LNCAP (cell line): ENCODE measurements at regions not wholly inside any gene's neighbourhood (a gene's known extent, or its start where the extent isn't known, plus 50 kb on each side); places are given as distances from the start of the nearest gene placed in this dataset.
A peak's percentile ranks its signal among the peaks of the same experiment; 100 is the strongest.

Experiments
- CTCF ChIP-seq: fragments of 450-650 bp; IDR thresholded peaks from 2 replicates; pipeline ENCODE4 v1.5.1; 2017; ENCODE audit warnings: mild to moderate bottlenecking

GRCh38 chr14:106586098-106586704 lies 1059.8 kb downstream of the TMEM121 start:
- peak; percentile 97 for TF ChIP-seq CTCF

DNA sequence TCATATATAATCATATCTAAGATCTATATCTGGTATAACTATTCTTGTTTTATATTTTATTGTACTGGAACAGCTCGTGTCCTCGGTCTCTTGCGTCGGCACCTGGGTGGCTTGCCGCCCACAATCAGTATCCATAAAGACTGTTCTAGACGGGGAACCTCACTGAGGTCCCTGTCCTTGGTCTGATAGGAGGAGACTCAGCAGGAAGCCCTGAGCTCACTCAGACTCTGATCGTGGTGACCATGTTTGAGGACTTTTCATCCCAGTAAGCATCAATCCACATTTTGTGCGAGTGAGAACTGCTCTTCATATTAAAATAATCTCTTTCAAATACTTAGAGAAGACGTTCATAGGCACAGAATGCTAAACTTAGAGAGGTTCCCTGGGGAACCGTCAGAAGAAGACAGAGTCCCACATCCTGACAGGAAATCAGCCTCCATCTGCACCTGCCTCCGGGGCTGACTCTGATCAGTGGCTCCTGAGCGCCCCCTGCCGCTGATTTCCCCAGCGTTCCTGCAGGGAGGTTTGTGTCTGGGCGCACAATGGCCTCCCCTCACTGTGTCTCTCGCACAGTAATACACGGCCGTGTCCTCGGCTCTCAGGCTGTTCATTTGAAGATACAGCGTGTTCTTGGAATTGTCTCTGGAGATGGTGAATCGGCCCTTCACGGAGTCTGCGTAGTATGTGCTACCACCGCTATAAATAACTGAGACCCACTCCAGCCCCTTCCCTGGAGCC lies 1065.9 kb downstream of the TMEM121 start:
- TF ChIP-seq CTCF, result peak; percentile 52

GRCh38 chr14:106599209-106599608 lies 1072.8 kb downstream of the TMEM121 start:
- no peak for TF ChIP-seq CTCF

GRCh38 chr14:106605548-106606448 lies 1079.4 kb downstream of the TMEM121 start:
- TF ChIP-seq CTCF, result peak; percentile 66

DNA sequence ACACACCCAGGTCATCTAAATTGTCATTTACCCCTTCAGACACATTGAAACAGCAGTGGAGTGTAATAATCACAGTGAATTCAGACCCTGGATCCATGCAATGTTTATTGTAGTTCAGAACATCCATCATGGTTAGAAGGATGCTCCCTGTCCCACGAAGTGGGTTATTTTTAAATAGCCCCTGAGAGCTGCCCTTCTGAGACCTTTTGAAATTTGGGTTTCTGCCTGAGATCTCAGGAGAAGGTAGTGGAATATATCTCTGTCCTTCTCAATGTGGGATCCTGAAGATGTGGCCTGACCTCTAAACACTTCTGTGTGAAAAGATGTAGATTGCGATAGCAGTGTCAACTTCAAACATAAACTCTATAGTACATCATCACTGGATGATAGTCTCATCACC lies 1080.6 kb downstream of the TMEM121 start:
- no peak for TF ChIP-seq CTCF

- no peak for TF ChIP-seq CTCF
Measured at GRCh38 chr14:106610691-106611090, 1084.3 kb downstream of the TMEM121 start.

GRCh38 chr14:106613256-106613655 lies 1086.9 kb downstream of the TMEM121 start:
- no peak for TF ChIP-seq CTCF
